Panc1 (cell line): ENCODE measurements at regions not wholly inside any gene's neighbourhood (a gene's known extent, or its start where the extent isn't known, plus 50 kb on each side); places are given as distances from the start of the nearest gene placed in this dataset.

Experiments used
- ATAC-seq: fragments of 200-7000 bp; cut with Tn5 transposase; 2 replicates; pipeline ENCODE4 v1.9.1; 2020; ENCODE audit warnings: mild to moderate bottlenecking, moderate library complexity
- BruUV-seq: library from RNA; stranded (reverse); fragments of 400-500 nt; replicated peaks from 2 replicates; lab custom pipeline; 2021; lab: Mats Ljungman, UMichigan
- CTCF ChIA-PET: fragments of 300-600 bp; sonication (Branson Sonifier 250); formaldehyde crosslinking; loops from one replicate; lab custom pipeline; 2022; ENCODE audit warnings: antibody characterized with exemption; lab: Charles Lee
- POLR2A ChIA-PET: fragments of 300-600 bp; sonication (Branson Sonifier 250); formaldehyde crosslinking; loops from one replicate; lab custom pipeline; 2022; ENCODE audit warnings: antibody characterized with exemption; lab: Charles Lee
- DNase-seq: peaks from one replicate; pipeline ENCODE4 v3.0.0-alpha.2; 2010; ENCODE audit warnings: low read depth, low spot score
- H3K27ac ChIP-seq: 2 replicates; pipeline ENCODE4 v1.5.1; 2011; ENCODE audit warnings: mild to moderate bottlenecking, low read length, inconsistent platforms
- H3K27me3 ChIP-seq: fragments of 200-500 bp; sonication (Bioruptor generic); 2 replicates; pipeline ENCODE4 v1.6.0; 2014; ENCODE audit warnings: low read length, inconsistent platforms; ENCODE audit not compliant: control insufficient read depth, insufficient read depth
- H3K36me3 ChIP-seq: fragments of 200-500 bp; sonication (Bioruptor generic); 2 replicates; pipeline ENCODE4 v1.5.1; 2014; ENCODE audit warnings: inconsistent platforms, mild to moderate bottlenecking, low read length, moderate library complexity; ENCODE audit not compliant: control insufficient read depth, insufficient read depth
- H3K4me1 ChIP-seq: 2 replicates; pipeline ENCODE4 v1.5.1; 2011; ENCODE audit warnings: inconsistent platforms, mild to moderate bottlenecking, low read length, moderate library complexity; ENCODE audit not compliant: control insufficient read depth, insufficient read depth
- H3K4me3 ChIP-seq, 2 experiments: 2 replicates each; pipeline ENCODE4 v1.5.1; 2011 to 2012; ENCODE audit warnings: low read depth in 2 of 2, low read length in 2 of 2, mild to moderate bottlenecking in 2 of 2, inconsistent platforms in 1 of 2, moderate library complexity in 1 of 2
- H3K9me3 ChIP-seq: fragments of 200-500 bp; sonication (Bioruptor generic); 2 replicates; pipeline ENCODE4 v1.5.1; 2014; ENCODE audit warnings: low read depth, mild to moderate bottlenecking, inconsistent platforms, low read length, moderate library complexity; ENCODE audit not compliant: control insufficient read depth, insufficient read depth
- POLR2AphosphoS5 ChIP-seq: IDR thresholded peaks from 2 replicates; pipeline ENCODE4 v1.6.1; 2012; ENCODE audit warnings: mild to moderate bottlenecking, low read depth, low read length, moderate library complexity
- SIN3A ChIP-seq: IDR thresholded peaks from 2 replicates; pipeline ENCODE4 v1.6.1; 2012; ENCODE audit warnings: low read depth, mild to moderate bottlenecking, low read length, moderate library complexity, borderline replicate concordance; ENCODE audit not compliant: insufficient read depth
- TCF7L2 ChIP-seq: IDR thresholded peaks from 2 replicates; pipeline ENCODE4 v1.6.1; 2011; ENCODE audit warnings: mild to moderate bottlenecking, low read depth, low read length, inconsistent platforms
- in situ Hi-C: cut with HindIII; loops from 2 replicates; pipeline ENCODE4 v1.10.0; 2016; ENCODE audit warnings: low sequenced_read_pairs, low pct_unique_long_range_greater_than_20kb
- intact Hi-C: fragments of 100-400 bp; cut with micrococcal nuclease; formaldehyde crosslinking; loops from one replicate; pipeline ENCODE4 v1.10.0; 2022; ENCODE audit not compliant: unreplicated experiment
- TF ChIP-seq, protein P1 (sequence below), 2 experiments: IDR thresholded peaks; 2 replicates each; pipeline ENCODE4 v1.6.1; 2011 to 2012; ENCODE audit warnings: low read depth in 2 of 2, control low read depth in 1 of 2, low read length in 1 of 2, mild to moderate bottlenecking in 1 of 2, moderate library complexity in 1 of 2; ENCODE audit not compliant: insufficient read depth in 1 of 2
- TF ChIP-seq, protein P2 (sequence below): fragments of 450-650 bp; IDR thresholded peaks from 2 replicates; pipeline ENCODE4 v1.5.1; 2017; ENCODE audit warnings: mild to moderate bottlenecking

DNA sequence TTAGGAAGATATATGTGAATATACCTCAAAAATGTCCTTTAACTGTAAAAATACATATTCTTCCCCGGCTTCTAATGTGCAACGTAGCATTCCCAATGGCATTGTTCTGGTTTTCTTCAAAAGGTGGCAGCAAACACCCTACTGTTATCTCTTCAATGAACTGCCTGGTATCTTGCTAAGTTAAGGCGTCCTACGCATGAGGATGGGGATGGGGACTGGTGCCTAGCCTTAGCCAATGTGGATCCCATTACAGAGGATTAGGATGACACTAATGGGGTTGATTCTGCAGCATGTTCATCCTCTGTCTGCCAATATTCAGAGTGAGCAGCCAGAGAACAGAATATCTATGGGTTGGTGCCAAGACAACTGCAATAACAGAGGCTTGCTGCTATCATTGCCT is 334.9 kb upstream of the ADGRL3 start:
- in situ Hi-C loops: no loop called here
- intact Hi-C loops: no loop called here
- DNase-seq: no peak
- TF ChIP-seq, protein P1, sequence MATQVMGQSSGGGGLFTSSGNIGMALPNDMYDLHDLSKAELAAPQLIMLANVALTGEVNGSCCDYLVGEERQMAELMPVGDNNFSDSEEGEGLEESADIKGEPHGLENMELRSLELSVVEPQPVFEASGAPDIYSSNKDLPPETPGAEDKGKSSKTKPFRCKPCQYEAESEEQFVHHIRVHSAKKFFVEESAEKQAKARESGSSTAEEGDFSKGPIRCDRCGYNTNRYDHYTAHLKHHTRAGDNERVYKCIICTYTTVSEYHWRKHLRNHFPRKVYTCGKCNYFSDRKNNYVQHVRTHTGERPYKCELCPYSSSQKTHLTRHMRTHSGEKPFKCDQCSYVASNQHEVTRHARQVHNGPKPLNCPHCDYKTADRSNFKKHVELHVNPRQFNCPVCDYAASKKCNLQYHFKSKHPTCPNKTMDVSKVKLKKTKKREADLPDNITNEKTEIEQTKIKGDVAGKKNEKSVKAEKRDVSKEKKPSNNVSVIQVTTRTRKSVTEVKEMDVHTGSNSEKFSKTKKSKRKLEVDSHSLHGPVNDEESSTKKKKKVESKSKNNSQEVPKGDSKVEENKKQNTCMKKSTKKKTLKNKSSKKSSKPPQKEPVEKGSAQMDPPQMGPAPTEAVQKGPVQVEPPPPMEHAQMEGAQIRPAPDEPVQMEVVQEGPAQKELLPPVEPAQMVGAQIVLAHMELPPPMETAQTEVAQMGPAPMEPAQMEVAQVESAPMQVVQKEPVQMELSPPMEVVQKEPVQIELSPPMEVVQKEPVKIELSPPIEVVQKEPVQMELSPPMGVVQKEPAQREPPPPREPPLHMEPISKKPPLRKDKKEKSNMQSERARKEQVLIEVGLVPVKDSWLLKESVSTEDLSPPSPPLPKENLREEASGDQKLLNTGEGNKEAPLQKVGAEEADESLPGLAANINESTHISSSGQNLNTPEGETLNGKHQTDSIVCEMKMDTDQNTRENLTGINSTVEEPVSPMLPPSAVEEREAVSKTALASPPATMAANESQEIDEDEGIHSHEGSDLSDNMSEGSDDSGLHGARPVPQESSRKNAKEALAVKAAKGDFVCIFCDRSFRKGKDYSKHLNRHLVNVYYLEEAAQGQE (IDR thresholded peaks at IDR 0.05; ENCODE audit: insufficient read depth in 1 of 2, low read depth in 2 of 2, low read length in 1 of 2): no peak
- TF ChIP-seq, protein P2, sequence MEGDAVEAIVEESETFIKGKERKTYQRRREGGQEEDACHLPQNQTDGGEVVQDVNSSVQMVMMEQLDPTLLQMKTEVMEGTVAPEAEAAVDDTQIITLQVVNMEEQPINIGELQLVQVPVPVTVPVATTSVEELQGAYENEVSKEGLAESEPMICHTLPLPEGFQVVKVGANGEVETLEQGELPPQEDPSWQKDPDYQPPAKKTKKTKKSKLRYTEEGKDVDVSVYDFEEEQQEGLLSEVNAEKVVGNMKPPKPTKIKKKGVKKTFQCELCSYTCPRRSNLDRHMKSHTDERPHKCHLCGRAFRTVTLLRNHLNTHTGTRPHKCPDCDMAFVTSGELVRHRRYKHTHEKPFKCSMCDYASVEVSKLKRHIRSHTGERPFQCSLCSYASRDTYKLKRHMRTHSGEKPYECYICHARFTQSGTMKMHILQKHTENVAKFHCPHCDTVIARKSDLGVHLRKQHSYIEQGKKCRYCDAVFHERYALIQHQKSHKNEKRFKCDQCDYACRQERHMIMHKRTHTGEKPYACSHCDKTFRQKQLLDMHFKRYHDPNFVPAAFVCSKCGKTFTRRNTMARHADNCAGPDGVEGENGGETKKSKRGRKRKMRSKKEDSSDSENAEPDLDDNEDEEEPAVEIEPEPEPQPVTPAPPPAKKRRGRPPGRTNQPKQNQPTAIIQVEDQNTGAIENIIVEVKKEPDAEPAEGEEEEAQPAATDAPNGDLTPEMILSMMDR: no peak
- TF ChIP-seq SIN3A (no peak), POLR2AphosphoS5 (no peak), TCF7L2 (no peak)
- Histone ChIP-seq H3K36me3 (no peaks in the 10 kb centered on the region), H3K27me3 (no peaks in the 10 kb centered on the region), H3K27ac (no peak overlapping the region), H3K4me3 (no peak overlapping the region), H3K9me3 (no peaks in the 10 kb centered on the region), H3K4me1 (no peaks in the 10 kb centered on the region)
- no TSS peak for BruUV-seq
- ChIA-PET CTCF (no interaction called here), POLR2A (no interaction called here)
- no peak for ATAC-seq

DNA sequence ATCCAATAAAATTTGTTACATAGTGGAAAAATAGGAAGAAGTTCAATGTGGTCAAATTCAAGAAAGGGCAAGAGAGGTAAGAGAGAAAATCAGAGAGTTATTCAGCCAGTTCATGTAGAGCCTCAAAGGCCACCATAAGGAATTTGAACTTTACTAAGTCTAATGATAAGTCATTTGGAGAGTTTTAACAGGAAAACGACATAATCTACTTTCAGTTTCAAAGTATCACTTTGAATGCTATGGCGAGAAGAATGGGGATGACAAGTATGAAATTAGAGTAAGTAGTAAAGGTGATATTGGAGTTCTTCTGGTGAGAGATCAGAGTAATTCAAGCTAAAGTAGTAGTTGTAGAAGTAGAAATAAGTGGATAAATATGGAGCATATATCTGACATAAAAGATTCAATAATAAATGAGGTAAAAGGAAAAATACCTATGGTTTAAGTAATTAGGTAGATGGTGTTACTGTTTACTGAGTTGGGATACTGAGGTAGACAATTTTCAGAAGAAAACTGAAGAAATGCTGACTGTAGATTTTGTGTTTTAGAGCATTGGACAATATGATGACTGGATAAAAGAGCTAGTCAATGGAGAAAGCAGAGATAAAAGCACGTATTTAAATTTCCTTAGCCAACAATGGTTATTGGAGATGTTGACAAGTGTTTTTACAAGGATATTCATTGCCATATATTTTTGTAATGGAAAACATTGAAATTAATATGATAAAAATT is 331.7 kb upstream of the ADGRL3 start:
- H3K36me3 ChIP-seq: no peaks in the 10 kb centered on the region
- no TSS peak for BruUV-seq
- POLR2A ChIA-PET: no interaction called here
- H3K27me3 ChIP-seq: no peaks in the 10 kb centered on the region
- H3K4me1 ChIP-seq: no peaks in the 10 kb centered on the region
- DNase-seq (no peak), ATAC-seq (no peak)
- in situ Hi-C loops (no loop called here), intact Hi-C loops (no loop called here)
- H3K4me3 ChIP-seq: no peak overlapping the region
- no peak for TF ChIP-seq SIN3A
- no peak for TF ChIP-seq TCF7L2
- TF ChIP-seq POLR2AphosphoS5: no peak
- TF ChIP-seq, protein P2: no peak
- TF ChIP-seq, protein P1 (IDR thresholded peaks at IDR 0.05; ENCODE audit: insufficient read depth in 1 of 2, low read depth in 2 of 2, low read length in 1 of 2): no peak
- no peak overlapping the region for H3K27ac ChIP-seq
- CTCF ChIA-PET: no interaction called here
- no peaks in the 10 kb centered on the region for H3K9me3 ChIP-seq
